Epithelial cell of proximal tubule (primary cell): ENCODE measurements at regions not wholly inside any gene's neighbourhood (a gene's known extent, or its start where the extent isn't known, plus 50 kb on each side); places are given as distances from the start of the nearest gene placed in this dataset.

ENCODE experiments used
- DNase-seq: peaks from one replicate; pipeline ENCODE4 v3.0.0-alpha.2; 2011; ENCODE audit warnings: low read depth
- H3K4me3 ChIP-seq: 2 replicates; pipeline ENCODE4 v1.5.1; 2011; ENCODE audit warnings: low read depth, mild to moderate bottlenecking, low read length
- TF ChIP-seq, protein P1 (sequence below): conservative IDR thresholded peaks from 2 replicates; pipeline ENCODE4 v1.5.1; 2012; ENCODE audit warnings: low read depth, mild to moderate bottlenecking, low read length

DNA sequence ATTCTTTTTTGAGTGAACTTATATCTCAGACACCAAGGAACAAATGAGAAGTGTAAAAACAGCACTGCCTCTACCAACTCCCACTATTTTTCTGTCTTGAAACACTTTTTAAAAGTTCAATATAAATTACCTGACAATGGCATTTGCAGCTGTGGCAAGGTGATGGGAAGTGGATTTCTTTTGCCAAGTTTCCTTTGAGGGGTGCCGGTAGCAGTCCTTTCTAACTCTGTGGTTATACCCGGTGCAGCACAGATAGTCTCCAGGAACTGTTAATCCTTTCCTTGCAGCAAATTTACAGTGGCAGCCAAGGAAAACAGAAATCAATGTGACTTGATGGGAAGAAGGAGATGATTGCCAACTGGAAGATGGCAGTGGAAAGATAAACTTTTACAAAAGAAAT, 243.7 kb downstream of the BCAT1 start:
- TF ChIP-seq, protein P1, sequence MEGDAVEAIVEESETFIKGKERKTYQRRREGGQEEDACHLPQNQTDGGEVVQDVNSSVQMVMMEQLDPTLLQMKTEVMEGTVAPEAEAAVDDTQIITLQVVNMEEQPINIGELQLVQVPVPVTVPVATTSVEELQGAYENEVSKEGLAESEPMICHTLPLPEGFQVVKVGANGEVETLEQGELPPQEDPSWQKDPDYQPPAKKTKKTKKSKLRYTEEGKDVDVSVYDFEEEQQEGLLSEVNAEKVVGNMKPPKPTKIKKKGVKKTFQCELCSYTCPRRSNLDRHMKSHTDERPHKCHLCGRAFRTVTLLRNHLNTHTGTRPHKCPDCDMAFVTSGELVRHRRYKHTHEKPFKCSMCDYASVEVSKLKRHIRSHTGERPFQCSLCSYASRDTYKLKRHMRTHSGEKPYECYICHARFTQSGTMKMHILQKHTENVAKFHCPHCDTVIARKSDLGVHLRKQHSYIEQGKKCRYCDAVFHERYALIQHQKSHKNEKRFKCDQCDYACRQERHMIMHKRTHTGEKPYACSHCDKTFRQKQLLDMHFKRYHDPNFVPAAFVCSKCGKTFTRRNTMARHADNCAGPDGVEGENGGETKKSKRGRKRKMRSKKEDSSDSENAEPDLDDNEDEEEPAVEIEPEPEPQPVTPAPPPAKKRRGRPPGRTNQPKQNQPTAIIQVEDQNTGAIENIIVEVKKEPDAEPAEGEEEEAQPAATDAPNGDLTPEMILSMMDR = no peak
- no peak overlapping the region for H3K4me3 ChIP-seq
- DNase-seq = no peak

DNA sequence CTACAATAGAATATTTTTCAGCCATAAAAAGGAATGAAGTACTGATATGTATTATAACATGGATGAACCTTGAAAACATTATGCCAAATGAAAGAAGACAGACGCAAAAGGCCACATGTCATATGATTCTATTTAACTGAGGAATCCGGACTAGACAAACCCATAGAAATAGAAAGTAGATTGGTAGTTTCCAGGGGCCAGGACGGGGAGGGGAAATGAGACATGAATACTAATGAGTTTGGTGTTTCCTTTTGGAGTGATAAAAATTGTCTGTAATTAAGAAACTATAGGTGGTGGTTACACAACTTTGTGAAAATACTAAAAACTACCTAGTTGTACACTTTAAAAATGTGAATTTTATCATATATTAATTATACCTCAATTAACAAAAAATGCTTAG, 247.6 kb downstream of the BCAT1 start:
- TF ChIP-seq, protein P1 = no peak
- DNase-seq = no peak
- no peak overlapping the region for H3K4me3 ChIP-seq

- no peak for DNase-seq
- TF ChIP-seq, protein P1 = no peak
- no peak overlapping the region for H3K4me3 ChIP-seq
Measured at GRCh38 chr12:24698972-24699371, 249.9 kb downstream of the BCAT1 start.

DNA sequence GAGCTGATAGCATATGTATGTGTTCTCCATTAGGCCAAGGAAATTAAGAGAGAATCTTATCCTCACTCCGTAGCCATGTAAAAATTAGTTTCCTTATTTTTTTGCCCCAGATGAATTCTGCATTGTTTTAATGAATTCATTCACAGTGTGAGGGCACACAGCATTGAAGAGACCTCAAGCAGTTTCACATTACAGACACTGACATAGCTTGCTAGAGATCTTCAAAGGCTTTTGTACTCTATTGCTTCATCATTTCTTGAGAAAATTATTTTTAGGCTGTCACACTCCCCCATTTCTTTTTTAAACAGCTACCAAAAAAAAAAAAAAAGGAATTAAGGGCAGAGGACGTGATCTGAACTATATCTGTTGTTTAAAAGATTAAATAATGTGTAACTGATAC, 251.1 kb downstream of the BCAT1 start:
- H3K4me3 ChIP-seq = no peak overlapping the region
- no peak for DNase-seq
- TF ChIP-seq, protein P1 = no peak

GRCh38 chr12:24697295-24697694, 251.6 kb downstream of the BCAT1 start:
- no peak overlapping the region for H3K4me3 ChIP-seq

DNA sequence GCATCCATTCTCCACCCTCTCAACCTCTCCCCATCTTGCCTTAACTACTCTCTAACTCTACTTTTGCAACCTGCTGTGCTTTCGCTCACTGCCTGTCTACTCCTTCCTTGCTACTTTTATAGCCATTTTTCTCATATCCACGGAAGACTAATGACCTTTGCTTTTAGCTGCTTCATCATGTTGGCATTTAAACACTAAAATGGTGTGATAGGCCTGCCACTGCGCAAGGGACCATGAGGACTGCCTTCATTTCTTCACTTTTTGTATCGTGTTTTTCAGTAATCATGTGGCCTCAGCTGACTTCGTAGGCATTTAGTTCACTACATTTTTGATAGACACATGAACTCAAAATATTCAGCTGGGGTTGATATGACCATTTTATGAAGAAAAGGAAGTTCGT, 252.1 kb downstream of the BCAT1 start:
- H3K4me3 ChIP-seq = no peak overlapping the region
- TF ChIP-seq, protein P1 = no peak
- DNase-seq = no peak

More at GRCh38 chr12:24697295-24697694, 251.6 kb downstream of the BCAT1 start:
- DNase-seq = no peak
- TF ChIP-seq, protein P1 = no peak

DNA sequence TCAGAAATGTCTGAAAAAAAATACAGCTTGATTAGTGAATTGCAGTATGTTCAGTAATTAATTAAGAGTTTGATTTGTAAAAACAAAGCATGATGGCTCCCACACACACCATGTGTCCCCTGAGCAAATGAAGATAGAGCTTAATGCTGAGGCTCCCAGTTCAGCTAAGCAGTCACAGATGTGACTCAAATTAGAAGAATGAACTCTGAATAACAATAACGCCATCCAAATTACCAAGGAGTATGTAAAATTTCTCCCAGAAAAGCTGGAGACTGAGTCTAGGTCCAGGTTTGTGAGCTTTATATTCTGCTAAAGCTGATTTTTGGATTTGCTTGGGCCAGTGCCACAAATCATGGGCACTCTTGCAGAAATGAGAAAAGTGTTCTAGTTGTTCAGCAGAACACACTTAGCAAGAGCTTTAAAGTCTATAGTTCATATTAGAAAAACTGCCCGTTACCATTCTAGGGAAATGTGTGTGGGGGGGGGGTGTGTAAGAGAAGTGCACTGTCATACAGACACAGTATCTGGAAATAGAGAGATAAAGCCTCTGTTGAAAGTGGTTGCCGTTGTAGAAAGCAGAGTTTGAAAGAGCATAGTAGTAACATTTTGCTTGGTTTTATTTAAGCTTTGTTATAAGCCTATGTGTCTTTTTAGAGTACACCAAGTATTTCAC, 253.1 kb downstream of the BCAT1 start:
- TF ChIP-seq, protein P1 = no peak
- H3K4me3 ChIP-seq = no peak overlapping the region
- DNase-seq = no peak
